ENCODE measurements at regions not wholly inside any gene's neighbourhood (a gene's known extent, or its start where the extent isn't known, plus 50 kb on each side); places are given as distances from the start of the nearest gene placed in this dataset.
"Not testable (repeated sequence)": the region's sequence is repeated elsewhere in the genome, so short reads cannot be mapped to it uniquely, and the experiment has no call there.

- H3K9me3 ChIP-seq (ENCODE audit: low read depth) = no peaks in the 10 kb centered on the region
- no peak overlapping the region for H3K4me3 ChIP-seq
- H3K27me3 ChIP-seq = no peaks in the 10 kb centered on the region
- no peaks in the 10 kb centered on the region for H3K4me1 ChIP-seq (ENCODE audit: low read depth)
- no peak overlapping the region for H3K27ac ChIP-seq
- H3K36me3 ChIP-seq = no peaks in the 10 kb centered on the region
- TF ChIP-seq, protein P1, sequence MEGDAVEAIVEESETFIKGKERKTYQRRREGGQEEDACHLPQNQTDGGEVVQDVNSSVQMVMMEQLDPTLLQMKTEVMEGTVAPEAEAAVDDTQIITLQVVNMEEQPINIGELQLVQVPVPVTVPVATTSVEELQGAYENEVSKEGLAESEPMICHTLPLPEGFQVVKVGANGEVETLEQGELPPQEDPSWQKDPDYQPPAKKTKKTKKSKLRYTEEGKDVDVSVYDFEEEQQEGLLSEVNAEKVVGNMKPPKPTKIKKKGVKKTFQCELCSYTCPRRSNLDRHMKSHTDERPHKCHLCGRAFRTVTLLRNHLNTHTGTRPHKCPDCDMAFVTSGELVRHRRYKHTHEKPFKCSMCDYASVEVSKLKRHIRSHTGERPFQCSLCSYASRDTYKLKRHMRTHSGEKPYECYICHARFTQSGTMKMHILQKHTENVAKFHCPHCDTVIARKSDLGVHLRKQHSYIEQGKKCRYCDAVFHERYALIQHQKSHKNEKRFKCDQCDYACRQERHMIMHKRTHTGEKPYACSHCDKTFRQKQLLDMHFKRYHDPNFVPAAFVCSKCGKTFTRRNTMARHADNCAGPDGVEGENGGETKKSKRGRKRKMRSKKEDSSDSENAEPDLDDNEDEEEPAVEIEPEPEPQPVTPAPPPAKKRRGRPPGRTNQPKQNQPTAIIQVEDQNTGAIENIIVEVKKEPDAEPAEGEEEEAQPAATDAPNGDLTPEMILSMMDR (IDR thresholded peaks at IDR 0.05; ENCODE audit: low read depth, low read length) = no peak
- no peak for DNase-seq (ENCODE audit: low read depth in 1 of 2, low spot score in 1 of 2)
Measured at GRCh38 chr7:10463701-10464100, 510.0 kb upstream of the PHF14 start.

DNA sequence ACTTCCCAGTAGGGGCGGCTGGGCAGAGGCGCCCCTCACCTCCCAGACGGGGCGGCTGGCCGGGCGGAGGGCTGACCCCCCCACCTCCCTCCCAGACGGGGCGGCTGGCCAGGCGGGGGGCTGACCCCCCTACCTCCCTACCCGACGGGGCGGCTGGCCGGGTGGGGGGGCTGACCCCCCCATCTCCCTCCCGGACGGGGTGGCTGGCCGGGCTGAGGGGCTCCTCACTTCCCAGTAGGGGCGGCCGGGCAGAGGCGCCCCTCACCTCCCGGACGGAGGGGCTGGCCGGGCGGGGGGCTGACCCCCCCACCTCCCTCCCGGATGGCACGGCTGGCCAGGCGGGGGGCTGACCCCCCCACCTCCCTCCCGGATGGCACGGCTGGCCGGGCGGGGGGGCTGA, 508.1 kb upstream of the PHF14 start:
- H3K4me3 ChIP-seq; H3K27ac ChIP-seq; H3K27me3 ChIP-seq; H3K36me3 ChIP-seq; DNase-seq (ENCODE audit: low read depth in 1 of 2, low spot score in 1 of 2); H3K4me1 ChIP-seq (ENCODE audit: low read depth); H3K9me3 ChIP-seq (ENCODE audit: low read depth): not testable (repeated sequence)

DNA sequence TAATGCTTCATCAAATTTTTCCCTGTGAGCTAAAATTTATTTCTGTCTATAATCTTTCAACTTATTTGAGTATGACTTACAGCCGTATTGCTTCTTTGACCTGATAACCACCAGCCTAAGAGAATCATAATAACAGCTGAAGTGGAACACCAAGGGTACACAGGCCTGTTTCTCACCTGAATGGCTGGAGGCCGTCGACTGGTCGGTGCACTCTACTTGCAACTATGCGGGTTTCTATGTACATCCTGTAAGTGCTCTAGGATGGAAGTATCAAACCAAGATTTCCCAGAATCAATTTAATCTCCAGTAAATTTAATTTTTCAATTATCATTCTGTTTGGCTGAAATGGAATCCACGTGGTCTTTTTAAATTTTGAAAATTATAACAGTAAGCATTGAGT, 504.8 kb upstream of the PHF14 start:
- DNase-seq (ENCODE audit: low read depth in 1 of 2, low spot score in 1 of 2) = no peak
- no peak overlapping the region for H3K27ac ChIP-seq
- H3K36me3 ChIP-seq = no peaks in the 10 kb centered on the region
- TF ChIP-seq, protein P1 (IDR thresholded peaks at IDR 0.05; ENCODE audit: low read depth, low read length) = no peak
- H3K27me3 ChIP-seq = no peaks in the 10 kb centered on the region
- no peaks in the 10 kb centered on the region for H3K9me3 ChIP-seq (ENCODE audit: low read depth)
- no peak overlapping the region for H3K4me3 ChIP-seq
- no peaks in the 10 kb centered on the region for H3K4me1 ChIP-seq (ENCODE audit: low read depth)

DNA sequence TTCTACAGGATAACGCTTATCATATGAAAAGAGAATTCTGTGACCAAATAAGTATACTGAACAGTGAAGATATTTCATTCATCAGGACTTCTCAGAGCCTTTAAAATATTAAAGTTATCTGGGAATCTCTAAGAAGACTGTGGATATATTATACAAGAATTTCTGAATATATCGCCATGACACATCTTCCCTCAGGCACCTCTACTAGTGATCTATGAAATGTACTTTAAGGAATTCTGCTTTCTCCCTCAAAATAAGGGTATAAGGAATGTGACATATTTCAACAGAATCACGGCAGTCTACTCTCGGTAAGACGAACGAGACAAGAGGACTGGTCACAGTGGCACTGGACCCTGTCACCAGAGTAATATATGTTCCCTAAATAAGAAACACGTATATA, 504.2 kb upstream of the PHF14 start:
- Histone ChIP-seq H3K27ac (no peak overlapping the region), H3K36me3 (no peaks in the 10 kb centered on the region), H3K4me1 (ENCODE audit: low read depth) (no peaks in the 10 kb centered on the region), H3K27me3 (no peaks in the 10 kb centered on the region), H3K9me3 (ENCODE audit: low read depth) (no peaks in the 10 kb centered on the region), H3K4me3 (no peak overlapping the region)
- TF ChIP-seq, protein P1 (IDR thresholded peaks at IDR 0.05; ENCODE audit: low read depth, low read length) = no peak
- DNase-seq (ENCODE audit: low read depth in 1 of 2, low spot score in 1 of 2) = no peak

DNA sequence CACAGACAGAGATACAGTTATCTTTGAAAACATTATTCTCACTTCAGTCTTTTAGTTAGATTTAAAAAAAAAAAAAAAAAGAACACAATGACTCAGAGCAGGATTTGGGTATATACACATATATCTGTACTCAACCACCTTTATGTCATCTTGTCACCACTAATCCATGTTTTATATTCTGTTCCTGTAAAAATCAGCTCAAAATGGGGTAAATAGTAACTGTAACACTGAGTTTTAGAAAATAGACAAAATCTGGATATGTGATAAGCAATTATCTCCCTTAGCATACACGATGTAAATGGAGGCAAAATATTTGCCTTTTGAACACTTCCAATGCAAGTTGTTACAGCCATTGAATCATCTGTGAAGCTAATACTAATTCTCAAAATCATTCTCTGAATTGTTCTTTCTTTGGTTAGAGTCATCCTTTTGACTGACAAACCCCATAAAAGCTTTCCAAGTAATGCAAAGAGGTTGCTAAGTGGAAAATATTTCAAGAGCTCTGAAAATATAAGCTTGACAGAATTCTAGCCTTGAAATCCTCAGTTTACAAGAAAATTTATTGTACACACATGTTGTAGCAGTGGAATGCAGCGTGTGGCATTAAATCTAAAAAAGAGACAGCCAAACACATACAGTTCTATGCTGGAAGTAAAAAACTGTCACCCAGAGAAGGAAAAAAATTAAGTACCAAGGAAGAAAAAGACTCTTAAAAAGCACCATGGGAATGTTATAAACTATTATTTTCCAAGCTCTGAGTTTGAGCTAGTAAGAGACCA, 502.2 kb upstream of the PHF14 start:
- Histone ChIP-seq H3K27me3 (no peaks in the 10 kb centered on the region), H3K36me3 (no peaks in the 10 kb centered on the region), H3K4me3 (no peak overlapping the region), H3K9me3 (ENCODE audit: low read depth) (no peaks in the 10 kb centered on the region), H3K4me1 (ENCODE audit: low read depth) (no peaks in the 10 kb centered on the region), H3K27ac (no peak overlapping the region)
- TF ChIP-seq, protein P1 (IDR thresholded peaks at IDR 0.05; ENCODE audit: low read depth, low read length) = no peak
- no peak for DNase-seq (ENCODE audit: low read depth in 1 of 2, low spot score in 1 of 2)

DNA sequence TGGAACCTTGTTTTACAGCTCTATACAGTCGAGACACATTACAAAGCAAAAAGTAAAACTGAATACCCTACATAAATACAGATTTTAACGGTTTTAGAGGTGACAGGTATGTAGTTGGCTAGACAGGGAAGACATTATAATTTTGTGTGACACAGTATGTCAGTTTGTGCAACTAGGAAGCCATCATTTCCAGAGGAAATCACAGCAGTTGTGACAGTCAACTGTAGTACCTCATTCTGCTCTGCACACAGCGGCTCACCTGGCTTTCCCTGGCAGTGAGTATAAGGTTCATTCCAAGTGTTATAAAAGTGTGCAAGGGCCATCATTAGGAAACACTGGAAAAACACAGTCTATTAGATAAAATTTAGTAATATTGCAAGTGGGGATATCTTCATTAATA, 501.6 kb upstream of the PHF14 start:
- H3K4me3 ChIP-seq = no peak overlapping the region
- TF ChIP-seq, protein P1 (IDR thresholded peaks at IDR 0.05; ENCODE audit: low read depth, low read length) = no peak
- no peaks in the 10 kb centered on the region for H3K36me3 ChIP-seq
- no peaks in the 10 kb centered on the region for H3K9me3 ChIP-seq (ENCODE audit: low read depth)
- DNase-seq (ENCODE audit: low read depth in 1 of 2, low spot score in 1 of 2) = no peak
- H3K4me1 ChIP-seq (ENCODE audit: low read depth) = no peaks in the 10 kb centered on the region
- no peak overlapping the region for H3K27ac ChIP-seq
- no peaks in the 10 kb centered on the region for H3K27me3 ChIP-seq

Measured in cardiac muscle cell (in vitro differentiated cells and primary cell).